ENCODE measurements at regions not wholly inside any gene's neighbourhood (a gene's known extent, or its start where the extent isn't known, plus 50 kb on each side); places are given as distances from the start of the nearest gene placed in this dataset.

GRCh38 chr2:13020469-13020868, 303.7 kb downstream of the TRIB2 start:
- TF ChIP-seq CTCF (IDR thresholded peaks at IDR 0.05) (no peak), EZH2 (IDR thresholded peaks at IDR 0.05) (no peak)
